ENCODE measurements at regions not wholly inside any gene's neighbourhood (a gene's known extent, or its start where the extent isn't known, plus 50 kb on each side); places are given as distances from the start of the nearest gene placed in this dataset.
"Not testable (repeated sequence)": the region's sequence is repeated elsewhere in the genome, so short reads cannot be mapped to it uniquely, and the experiment has no call there.

GRCh38 chr7:149930374-149931068, 56.8 kb downstream of the ATP6V0E2 start:
- DNase-seq, result not testable (repeated sequence)

- peak; percentile 56 for DNase-seq
Measured at GRCh38 chr7:149933776-149934175, 60.0 kb downstream of the ATP6V0E2 start.

GRCh38 chr7:149947346-149947745, 73.6 kb downstream of the ATP6V0E2 start:
- DNase-seq, result not testable (repeated sequence)

- DNase-seq, result not testable (repeated sequence)
Measured at GRCh38 chr7:149948444-149948843, 74.7 kb downstream of the ATP6V0E2 start.

GRCh38 chr7:149949863-149950577, 76.3 kb downstream of the ATP6V0E2 start:
- not testable (repeated sequence) for DNase-seq

- not testable (repeated sequence) for DNase-seq
Measured at GRCh38 chr7:149950578-149950924, 76.8 kb downstream of the ATP6V0E2 start.

- DNase-seq, result not testable (repeated sequence)
Measured at GRCh38 chr7:149951579-149951978, 77.8 kb downstream of the ATP6V0E2 start.

GRCh38 chr7:149958880-149959279, 85.1 kb downstream of the ATP6V0E2 start:
- DNase-seq, result not testable (repeated sequence)

GRCh38 chr7:149960863-149961262, 87.1 kb downstream of the ATP6V0E2 start:
- not testable (repeated sequence) for DNase-seq

- not testable (repeated sequence) for DNase-seq
Measured at GRCh38 chr7:149961878-149962277, 88.1 kb downstream of the ATP6V0E2 start.

GRCh38 chr7:149962685-149963319, 89.0 kb downstream of the ATP6V0E2 start:
- not testable (repeated sequence) for DNase-seq

GRCh38 chr7:149963985-149964384, 90.2 kb downstream of the ATP6V0E2 start:
- DNase-seq, result not testable (repeated sequence)

GRCh38 chr7:149966444-149966843, 92.7 kb downstream of the ATP6V0E2 start:
- not testable (repeated sequence) for DNase-seq

- DNase-seq, result not testable (repeated sequence)
Measured at GRCh38 chr7:149972977-149973376, 99.2 kb downstream of the ATP6V0E2 start.

- not testable (repeated sequence) for DNase-seq
Measured at GRCh38 chr7:149973681-149974080, 99.9 kb downstream of the ATP6V0E2 start.

GRCh38 chr7:149975608-149976007, 101.8 kb downstream of the ATP6V0E2 start:
- DNase-seq, result not testable (repeated sequence)

GRCh38 chr7:149978537-149978936, 104.8 kb downstream of the ATP6V0E2 start:
- DNase-seq, result not testable (repeated sequence)

GRCh38 chr7:149978944-149979343, 105.2 kb downstream of the ATP6V0E2 start:
- not testable (repeated sequence) for DNase-seq

- not testable (repeated sequence) for DNase-seq
Measured at GRCh38 chr7:149982537-149983112, 108.9 kb downstream of the ATP6V0E2 start.

- DNase-seq, result not testable (repeated sequence)
Measured at GRCh38 chr7:149986866-149987265, 113.1 kb downstream of the ATP6V0E2 start.

GRCh38 chr7:149991652-149992302, 118.0 kb downstream of the ATP6V0E2 start:
- not testable (repeated sequence) for DNase-seq

GRCh38 chr7:149992366-149992765, 118.6 kb downstream of the ATP6V0E2 start:
- not testable (repeated sequence) for DNase-seq

All from DMS153 (cell line).